ENCODE measurements at regions not wholly inside any gene's neighbourhood (a gene's known extent, or its start where the extent isn't known, plus 50 kb on each side); places are given as distances from the start of the nearest gene placed in this dataset.

- DNase-seq: no peak
- no peak for ATAC-seq (ENCODE audit: insufficient read depth, low read depth)
- Histone ChIP-seq H3K4me1 (ENCODE audit: insufficient read depth, low read length) (no peaks in the 10 kb centered on the region), H2AFZ (ENCODE audit: low read depth, low read length) (no peak overlapping the region), H3K9me3 (ENCODE audit: insufficient read depth, low read length, severe bottlenecking) (no peaks in the 10 kb centered on the region), H3K27ac (ENCODE audit: low read length) (no peak overlapping the region), H3K4me3 (ENCODE audit: low read depth in 1 of 2, low read length in 2 of 2) (no peak overlapping the region), H3K4me2 (ENCODE audit: insufficient read depth, low read length) (no peak overlapping the region), H3K27me3 (ENCODE audit: insufficient read depth, low read length, poor library complexity) (no peaks in the 10 kb centered on the region), H3K9ac (ENCODE audit: low read depth, low read length) (no peak overlapping the region), H4K20me1 (ENCODE audit: insufficient read depth, low read length) (no peaks in the 10 kb centered on the region), H3K36me3 (ENCODE audit: insufficient read depth, low read length) (no peaks in the 10 kb centered on the region), H3K79me2 (ENCODE audit: insufficient read depth, low read length) (no peaks in the 10 kb centered on the region)
- no peak for TF ChIP-seq CTCF (IDR thresholded peaks at IDR 0.05; ENCODE audit: borderline replicate concordance, extremely low read depth, low read length, poor library complexity, severe bottlenecking)
- TF ChIP-seq EZH2 (IDR thresholded peaks at IDR 0.05; ENCODE audit: borderline replicate concordance, low read depth, low read length, severe bottlenecking): no peak
Observed at GRCh38 chr2:83842421-83842820, 616.7 kb downstream of the SUCLG1 start.

- H3K9me3 ChIP-seq (ENCODE audit: insufficient read depth, low read length, severe bottlenecking): no peaks in the 10 kb centered on the region
- no peaks in the 10 kb centered on the region for H3K4me1 ChIP-seq (ENCODE audit: insufficient read depth, low read length)
- H3K36me3 ChIP-seq (ENCODE audit: insufficient read depth, low read length): no peaks in the 10 kb centered on the region
- no peak overlapping the region for H3K4me2 ChIP-seq (ENCODE audit: insufficient read depth, low read length)
- H3K4me3 ChIP-seq (ENCODE audit: low read depth in 1 of 2, low read length in 2 of 2): no peak overlapping the region
- DNase-seq: no peak
- H2AFZ ChIP-seq (ENCODE audit: low read depth, low read length): no peak overlapping the region
- no peaks in the 10 kb centered on the region for H3K27me3 ChIP-seq (ENCODE audit: insufficient read depth, low read length, poor library complexity)
- no peak overlapping the region for H3K9ac ChIP-seq (ENCODE audit: low read depth, low read length)
- TF ChIP-seq CTCF (IDR thresholded peaks at IDR 0.05; ENCODE audit: borderline replicate concordance, extremely low read depth, low read length, poor library complexity, severe bottlenecking) (no peak), EZH2 (IDR thresholded peaks at IDR 0.05; ENCODE audit: borderline replicate concordance, low read depth, low read length, severe bottlenecking) (no peak)
- H3K79me2 ChIP-seq (ENCODE audit: insufficient read depth, low read length): no peaks in the 10 kb centered on the region
- no peak for ATAC-seq (ENCODE audit: insufficient read depth, low read depth)
- no peaks in the 10 kb centered on the region for H4K20me1 ChIP-seq (ENCODE audit: insufficient read depth, low read length)
- no peak overlapping the region for H3K27ac ChIP-seq (ENCODE audit: low read length)
Observed at GRCh38 chr2:83837823-83838222, 621.3 kb downstream of the SUCLG1 start.

GRCh38 chr2:83827618-83828017, 631.5 kb downstream of the SUCLG1 start:
- no peaks in the 10 kb centered on the region for H3K36me3 ChIP-seq (ENCODE audit: insufficient read depth, low read length)
- no peaks in the 10 kb centered on the region for H3K79me2 ChIP-seq (ENCODE audit: insufficient read depth, low read length)
- no peak for ATAC-seq (ENCODE audit: insufficient read depth, low read depth)
- H3K27ac ChIP-seq (ENCODE audit: low read length): no peak overlapping the region
- no peak for DNase-seq
- no peaks in the 10 kb centered on the region for H4K20me1 ChIP-seq (ENCODE audit: insufficient read depth, low read length)
- no peak overlapping the region for H2AFZ ChIP-seq (ENCODE audit: low read depth, low read length)
- no peak overlapping the region for H3K4me3 ChIP-seq (ENCODE audit: low read depth in 1 of 2, low read length in 2 of 2)
- no peak overlapping the region for H3K4me2 ChIP-seq (ENCODE audit: insufficient read depth, low read length)
- no peaks in the 10 kb centered on the region for H3K4me1 ChIP-seq (ENCODE audit: insufficient read depth, low read length)
- H3K27me3 ChIP-seq (ENCODE audit: insufficient read depth, low read length, poor library complexity): no peaks in the 10 kb centered on the region
- no peaks in the 10 kb centered on the region for H3K9me3 ChIP-seq (ENCODE audit: insufficient read depth, low read length, severe bottlenecking)
- H3K9ac ChIP-seq (ENCODE audit: low read depth, low read length): no peak overlapping the region
- TF ChIP-seq EZH2 (IDR thresholded peaks at IDR 0.05; ENCODE audit: borderline replicate concordance, low read depth, low read length, severe bottlenecking) (no peak), CTCF (IDR thresholded peaks at IDR 0.05; ENCODE audit: borderline replicate concordance, extremely low read depth, low read length, poor library complexity, severe bottlenecking) (peak; percentile 12)

GRCh38 chr2:83826577-83826976, 632.5 kb downstream of the SUCLG1 start:
- Histone ChIP-seq H3K27ac (ENCODE audit: low read length) (no peak overlapping the region), H3K79me2 (ENCODE audit: insufficient read depth, low read length) (no peaks in the 10 kb centered on the region), H4K20me1 (ENCODE audit: insufficient read depth, low read length) (no peaks in the 10 kb centered on the region), H3K4me2 (ENCODE audit: insufficient read depth, low read length) (no peak overlapping the region), H3K4me1 (ENCODE audit: insufficient read depth, low read length) (no peaks in the 10 kb centered on the region), H3K9me3 (ENCODE audit: insufficient read depth, low read length, severe bottlenecking) (no peaks in the 10 kb centered on the region), H3K36me3 (ENCODE audit: insufficient read depth, low read length) (no peaks in the 10 kb centered on the region), H2AFZ (ENCODE audit: low read depth, low read length) (no peak overlapping the region), H3K4me3 (ENCODE audit: low read depth in 1 of 2, low read length in 2 of 2) (no peak overlapping the region), H3K27me3 (ENCODE audit: insufficient read depth, low read length, poor library complexity) (no peaks in the 10 kb centered on the region), H3K9ac (ENCODE audit: low read depth, low read length) (no peak overlapping the region)
- TF ChIP-seq EZH2 (IDR thresholded peaks at IDR 0.05; ENCODE audit: borderline replicate concordance, low read depth, low read length, severe bottlenecking): no peak
- no peak for TF ChIP-seq CTCF (IDR thresholded peaks at IDR 0.05; ENCODE audit: borderline replicate concordance, extremely low read depth, low read length, poor library complexity, severe bottlenecking)
- DNase-seq (no peak), ATAC-seq (ENCODE audit: insufficient read depth, low read depth) (no peak)
